WTC11 (cell line): ENCODE measurements at regions not wholly inside any gene's neighbourhood (a gene's known extent, or its start where the extent isn't known, plus 50 kb on each side); places are given as distances from the start of the nearest gene placed in this dataset.

Experiments used
- ATAC-seq: fragments of 200-7000 bp; cut with Tn5 transposase; 2 replicates; pipeline ENCODE4 v1.10.0; 2021; ENCODE audit warnings: mild to moderate bottlenecking, moderate library complexity
- CTCF ChIA-PET: fragments of 300-600 bp; sonication (Branson Sonifier 250); formaldehyde crosslinking; loops from one replicate; lab custom pipeline; 2021; ENCODE audit warnings: antibody characterized with exemption; lab: Charles Lee
- POLR2A ChIA-PET: fragments of 350-600 bp; sonication (Branson Sonifier 250); formaldehyde crosslinking; loops from one replicate; lab custom pipeline; 2021; ENCODE audit warnings: antibody characterized with exemption; lab: Charles Lee
- DNase-seq: peaks from one replicate; pipeline ENCODE4 v3.0.0; 2021; ENCODE audit warnings: low spot score
- H3K27ac Mint-ChIP-seq: 2 replicates; pipeline ENCODE4 v1.8.0; 2021; ENCODE audit warnings: mixed read lengths
- H3K27me3 Mint-ChIP-seq: 2 replicates; pipeline ENCODE4 v1.8.0; 2021; ENCODE audit warnings: low read depth, mild to moderate bottlenecking, moderate library complexity, mixed read lengths
- H3K36me3 Mint-ChIP-seq: 2 replicates; pipeline ENCODE4 v1.8.0; 2021; ENCODE audit warnings: mixed read lengths
- H3K4me1 Mint-ChIP-seq: 2 replicates; pipeline ENCODE4 v1.8.0; 2022; ENCODE audit warnings: mixed read lengths
- H3K4me3 Mint-ChIP-seq: 2 replicates; pipeline ENCODE4 v1.8.0; 2021; ENCODE audit warnings: mild to moderate bottlenecking, moderate library complexity, mixed read lengths
- H3K9me3 Mint-ChIP-seq: 2 replicates; pipeline ENCODE4 v1.8.0; 2021; ENCODE audit warnings: mixed read lengths
- ATF2 ChIP-seq: sonication (generic); formaldehyde crosslinking; IDR thresholded peaks from 2 replicates; pipeline ENCODE4 v1.8.1; 2022; ENCODE audit warnings: low read depth, missing genetic modification reagents, borderline replicate concordance
- CBFB ChIP-seq: sonication (generic); formaldehyde crosslinking; IDR thresholded peaks from 2 replicates; pipeline ENCODE4 v1.8.1; 2022; ENCODE audit warnings: mild to moderate bottlenecking, low read depth, missing genetic modification reagents
- CREB1 ChIP-seq: sonication (generic); formaldehyde crosslinking; IDR thresholded peaks from 2 replicates; pipeline ENCODE4 v1.8.0; 2023; ENCODE audit warnings: mild to moderate bottlenecking, missing genetic modification reagents
- CREM ChIP-seq: sonication (generic); formaldehyde crosslinking; IDR thresholded peaks from 2 replicates; pipeline ENCODE4 v1.8.1; 2022; ENCODE audit warnings: mild to moderate bottlenecking, missing genetic modification reagents, moderate library complexity
- CTCF ChIP-seq: fragments of 200-600 bp; IDR thresholded peaks from 2 replicates; pipeline ENCODE4 v1.8.0; 2022; ENCODE audit warnings: antibody characterized with exemption
- E2F5 ChIP-seq: sonication (generic); formaldehyde crosslinking; IDR thresholded peaks from 2 replicates; pipeline ENCODE4 v1.8.1; 2022; ENCODE audit warnings: mild to moderate bottlenecking, moderate library complexity, missing genetic modification reagents
- ETV6 ChIP-seq: sonication (generic); formaldehyde crosslinking; IDR thresholded peaks from 2 replicates; pipeline ENCODE4 v1.8.1; 2022; ENCODE audit warnings: mild to moderate bottlenecking, missing genetic modification reagents
- GRHL2 ChIP-seq: fragments of 250-450 bp; sonication (Bioruptor Pico); IDR thresholded peaks from 2 replicates; pipeline ENCODE4 v1.8.0; 2022; ENCODE audit warnings: mild to moderate bottlenecking, moderate library complexity; ENCODE audit not compliant: insufficient replicate concordance, severe bottlenecking
- MLX ChIP-seq: sonication (generic); formaldehyde crosslinking; IDR thresholded peaks from 2 replicates; pipeline ENCODE4 v1.8.1; 2023; ENCODE audit warnings: mild to moderate bottlenecking, missing genetic modification reagents, moderate library complexity
- MXD4 ChIP-seq: fragments of 250-450 bp; sonication (Bioruptor Pico); IDR thresholded peaks from 2 replicates; pipeline ENCODE4 v1.8.0; 2021; ENCODE audit warnings: mild to moderate bottlenecking, moderate library complexity, borderline replicate concordance
- MYBL2 ChIP-seq: sonication (generic); formaldehyde crosslinking; IDR thresholded peaks from 2 replicates; pipeline ENCODE4 v1.8.1; 2023; ENCODE audit warnings: mild to moderate bottlenecking, moderate library complexity, missing genetic modification reagents
- NFATC4 ChIP-seq: fragments of 250-450 bp; sonication (Bioruptor Pico); IDR thresholded peaks from 2 replicates; pipeline ENCODE4 v1.9.0; 2021; ENCODE audit warnings: mild to moderate bottlenecking
- SMAD4 ChIP-seq: sonication (generic); formaldehyde crosslinking; IDR thresholded peaks from 2 replicates; pipeline ENCODE4 v1.8.0; 2022; ENCODE audit warnings: mild to moderate bottlenecking, missing genetic modification reagents
- STAT6 ChIP-seq: sonication (generic); formaldehyde crosslinking; conservative IDR thresholded peaks from 2 replicates; pipeline ENCODE4 v1.8.1; 2023; ENCODE audit warnings: mild to moderate bottlenecking, low read depth, missing genetic modification reagents, moderate library complexity
- TCF7 ChIP-seq: sonication (generic); formaldehyde crosslinking; IDR thresholded peaks from 2 replicates; pipeline ENCODE4 v1.8.0; 2022; ENCODE audit warnings: mild to moderate bottlenecking, low read depth, missing genetic modification reagents, moderate library complexity
- TEAD1 ChIP-seq: sonication (generic); formaldehyde crosslinking; IDR thresholded peaks from 2 replicates; pipeline ENCODE4 v1.8.0; 2022; ENCODE audit warnings: mild to moderate bottlenecking, missing genetic modification reagents
- TP53 ChIP-seq: sonication (generic); formaldehyde crosslinking; IDR thresholded peaks from 2 replicates; pipeline ENCODE4 v1.8.1; 2023; ENCODE audit warnings: mild to moderate bottlenecking, missing genetic modification reagents
- ZBTB21 ChIP-seq: sonication (generic); formaldehyde crosslinking; IDR thresholded peaks from 2 replicates; pipeline ENCODE4 v1.8.1; 2023; ENCODE audit warnings: mild to moderate bottlenecking, missing genetic modification reagents, borderline replicate concordance
- ZNF121 ChIP-seq: sonication (generic); formaldehyde crosslinking; IDR thresholded peaks from 2 replicates; pipeline ENCODE4 v1.8.0; 2023; ENCODE audit warnings: missing genetic modification reagents
- ZNF138 ChIP-seq: sonication (generic); formaldehyde crosslinking; conservative IDR thresholded peaks from 2 replicates; pipeline ENCODE4 v1.8.1; 2022; ENCODE audit warnings: mild to moderate bottlenecking, moderate library complexity, missing genetic modification reagents
- ZNF396 ChIP-seq: fragments of 250-450 bp; sonication (Bioruptor Pico); IDR thresholded peaks from 2 replicates; pipeline ENCODE4 v1.8.0; 2021; ENCODE audit warnings: mild to moderate bottlenecking, moderate library complexity, borderline replicate concordance
- ZNF423 ChIP-seq: fragments of 250-450 bp; sonication (Bioruptor Pico); IDR thresholded peaks from 2 replicates; pipeline ENCODE4 v2.1.2; 2022; ENCODE audit warnings: mild to moderate bottlenecking, moderate library complexity
- ZNF512 ChIP-seq: sonication (generic); formaldehyde crosslinking; IDR thresholded peaks from 2 replicates; pipeline ENCODE4 v1.8.1; 2022; ENCODE audit warnings: missing genetic modification reagents, borderline replicate concordance

GRCh38 chr10:53269482-53269881, 496.9 kb upstream of the MBL2 start:
- H3K36me3 Mint-ChIP-seq: peaks cover 27% of the 10 kb centered on the region
- H3K4me3 Mint-ChIP-seq: no peak overlapping the region
- TF ChIP-seq MYBL2: no peak
- no peak for TF ChIP-seq TCF7 (CRISPR knock-in tag)
- no peak for TF ChIP-seq GRHL2
- no peak for TF ChIP-seq CBFB (CRISPR knock-in tag)
- TF ChIP-seq ZNF423: no peak
- TF ChIP-seq ZNF396 (CRISPR knock-in tag): no peak
- no peak for TF ChIP-seq ZNF138 (CRISPR knock-in tag)
- TF ChIP-seq TP53 (CRISPR knock-in tag): no peak
- no peak for TF ChIP-seq ZNF121 (CRISPR knock-in tag)
- TF ChIP-seq CREM (CRISPR knock-in tag): no peak
- TF ChIP-seq ATF2 (CRISPR knock-in tag): no peak
- TF ChIP-seq ZNF512 (CRISPR knock-in tag): no peak
- no peak for TF ChIP-seq NFATC4 (CRISPR knock-in tag)
- TF ChIP-seq TEAD1 (CRISPR knock-in tag): no peak
- TF ChIP-seq STAT6: no peak
- no peak for TF ChIP-seq ETV6 (CRISPR knock-in tag)
- no peak for TF ChIP-seq MXD4 (CRISPR knock-in tag)
- TF ChIP-seq CTCF: no peak
- no peak for TF ChIP-seq ZBTB21
- no peak overlapping the region for H3K27ac Mint-ChIP-seq
- H3K27me3 Mint-ChIP-seq: no peaks in the 10 kb centered on the region
- ATAC-seq (no peak), DNase-seq (no peak)
- peaks cover 19% of the 10 kb centered on the region for H3K4me1 Mint-ChIP-seq
- H3K9me3 Mint-ChIP-seq: peaks cover 30% of the 10 kb centered on the region
- ChIA-PET CTCF (no interaction called here), POLR2A (no interaction called here)

- ATAC-seq (no peak), DNase-seq (no peak)
- POLR2A ChIA-PET: no interaction called here
- peaks cover 13% of the 10 kb centered on the region for H3K9me3 Mint-ChIP-seq
- no peak overlapping the region for H3K4me3 Mint-ChIP-seq
- TF ChIP-seq MLX (CRISPR knock-in tag) (no peak), CREB1 (CRISPR knock-in tag) (no peak), STAT6 (no peak), CREM (CRISPR knock-in tag) (no peak), NFATC4 (CRISPR knock-in tag) (no peak), ETV6 (CRISPR knock-in tag) (no peak), SMAD4 (CRISPR knock-in tag) (no peak), TCF7 (CRISPR knock-in tag) (no peak), E2F5 (CRISPR knock-in tag) (no peak), ZNF121 (CRISPR knock-in tag) (no peak), ZNF138 (CRISPR knock-in tag) (no peak)
- H3K27ac Mint-ChIP-seq: no peak overlapping the region
- H3K4me1 Mint-ChIP-seq: peaks cover 32% of the 10 kb centered on the region
- CTCF ChIA-PET: no interaction called here
- H3K27me3 Mint-ChIP-seq: no peaks in the 10 kb centered on the region
- peaks cover 9% of the 10 kb centered on the region for H3K36me3 Mint-ChIP-seq
Measured at GRCh38 chr10:53260213-53260612, 487.6 kb upstream of the MBL2 start.
